Hepatocyte (in vitro differentiated cells): ENCODE measurements at regions not wholly inside any gene's neighbourhood (a gene's known extent, or its start where the extent isn't known, plus 50 kb on each side); places are given as distances from the start of the nearest gene placed in this dataset.

Source experiments
- EZH2 ChIP-seq: fragments of 200-600 bp; sonication (generic); IDR thresholded peaks from 2 replicates; pipeline ENCODE4 v1.6.1; 2016; ENCODE audit warnings: antibody characterized with exemption, mild to moderate bottlenecking, borderline replicate concordance
- EZH2phosphoT487 ChIP-seq: fragments of 200-600 bp; sonication (generic); IDR thresholded peaks from one replicate; pipeline ENCODE4 v1.6.1; 2018; ENCODE audit warnings: antibody characterized with exemption, mild to moderate bottlenecking, low read depth, moderate library complexity; ENCODE audit not compliant: unreplicated experiment, severe bottlenecking
- TF ChIP-seq, protein P1 (sequence below): fragments of 200-600 bp; sonication (generic); IDR thresholded peaks from 2 replicates; pipeline ENCODE4 v1.5.1; 2016; ENCODE audit warnings: antibody characterized with exemption, mild to moderate bottlenecking; ENCODE audit not compliant: poor library complexity

DNA sequence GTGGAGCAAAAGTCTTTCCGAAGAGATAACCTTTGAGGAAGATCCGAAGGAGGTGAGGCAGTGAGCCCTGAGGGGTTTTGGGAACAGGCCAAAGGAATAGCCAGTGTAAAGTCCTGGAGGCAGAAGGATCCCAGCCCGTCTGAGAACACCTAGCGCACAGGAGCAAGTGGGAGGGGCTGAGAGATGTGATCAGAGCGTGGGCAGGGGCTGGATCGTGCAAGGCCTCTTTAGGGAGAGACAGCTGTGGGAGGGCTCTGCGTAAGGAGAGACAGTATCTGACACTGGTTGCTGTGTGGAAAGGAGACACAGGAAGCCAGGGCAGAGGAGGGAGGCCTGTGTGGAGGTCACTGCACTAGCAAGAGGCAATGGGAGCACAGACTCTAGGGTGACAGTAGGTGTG lies 68.2 kb downstream of the BARX1 start:
- TF ChIP-seq, protein P1, sequence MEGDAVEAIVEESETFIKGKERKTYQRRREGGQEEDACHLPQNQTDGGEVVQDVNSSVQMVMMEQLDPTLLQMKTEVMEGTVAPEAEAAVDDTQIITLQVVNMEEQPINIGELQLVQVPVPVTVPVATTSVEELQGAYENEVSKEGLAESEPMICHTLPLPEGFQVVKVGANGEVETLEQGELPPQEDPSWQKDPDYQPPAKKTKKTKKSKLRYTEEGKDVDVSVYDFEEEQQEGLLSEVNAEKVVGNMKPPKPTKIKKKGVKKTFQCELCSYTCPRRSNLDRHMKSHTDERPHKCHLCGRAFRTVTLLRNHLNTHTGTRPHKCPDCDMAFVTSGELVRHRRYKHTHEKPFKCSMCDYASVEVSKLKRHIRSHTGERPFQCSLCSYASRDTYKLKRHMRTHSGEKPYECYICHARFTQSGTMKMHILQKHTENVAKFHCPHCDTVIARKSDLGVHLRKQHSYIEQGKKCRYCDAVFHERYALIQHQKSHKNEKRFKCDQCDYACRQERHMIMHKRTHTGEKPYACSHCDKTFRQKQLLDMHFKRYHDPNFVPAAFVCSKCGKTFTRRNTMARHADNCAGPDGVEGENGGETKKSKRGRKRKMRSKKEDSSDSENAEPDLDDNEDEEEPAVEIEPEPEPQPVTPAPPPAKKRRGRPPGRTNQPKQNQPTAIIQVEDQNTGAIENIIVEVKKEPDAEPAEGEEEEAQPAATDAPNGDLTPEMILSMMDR, result no peak
- no peak for TF ChIP-seq EZH2phosphoT487
- TF ChIP-seq EZH2, result no peak
